ENCODE measurements at regions not wholly inside any gene's neighbourhood (a gene's known extent, or its start where the extent isn't known, plus 50 kb on each side); places are given as distances from the start of the nearest gene placed in this dataset.

- TF ChIP-seq REST (IDR thresholded peaks at IDR 0.05; ENCODE audit: unreplicated experiment) (no peak), CREB1 (CRISPR knock-in tag; IDR thresholded peaks at IDR 0.05; ENCODE audit: low read depth) (no peak), NANOG (IDR thresholded peaks at IDR 0.05; ENCODE audit: borderline replicate concordance) (no peak)
These were observed 278.2 kb downstream of the CALCRL start (continued) for GRCh38 chr2:187169864-187170263.

- H3K4me1 Mint-ChIP-seq: no peaks in the 10 kb centered on the region; the same call in 2 of the 3 replicates
- Histone ChIP-seq H3K36me3 (ENCODE audit: insufficient read depth) (no peaks in the 10 kb centered on the region), H3K27me3 (ENCODE audit: insufficient read depth) (no peaks in the 10 kb centered on the region), H3K4me2 (no peak overlapping the region), H3K4me1 (ENCODE audit: insufficient read depth) (no peaks in the 10 kb centered on the region), H3K4me3 (no peak overlapping the region), H2AFZ (no peak overlapping the region), H3K27ac (ENCODE audit: low read depth) (no peak overlapping the region), H3K79me2 (replicated peaks; ENCODE audit: insufficient read depth) (no peaks in the 10 kb centered on the region), H3F3A (replicated peaks; ENCODE audit: low read depth) (no peaks in the 10 kb centered on the region), H3K9me2 (ENCODE audit: insufficient read depth) (peaks cover 10% of the 10 kb centered on the region; the same call in 1 of the 2 replicates), H4K20me1 (replicated peaks; ENCODE audit: insufficient read depth) (no peaks in the 10 kb centered on the region)
- H3K27ac Mint-ChIP-seq: no peak overlapping the region; the same call in 1 of the 2 replicates
- ATAC-seq (no peak), DNase-seq (ENCODE audit: low spot score) (no peak)
- H3K4me3 Mint-ChIP-seq: no peak overlapping the region
- H3K9me3 Mint-ChIP-seq: 0 out of 3 replicates have a peak, but pooled peaks cover 2% of the 10 kb centered on the region
- peaks cover 2% of the 10 kb centered on the region for H3K27me3 Mint-ChIP-seq (ENCODE audit: insufficient read depth, low read depth, poor library complexity)
- H3K36me3 Mint-ChIP-seq (ENCODE audit: low read depth): 0 out of 3 replicates have a peak, but pooled peaks cover 2% of the 10 kb centered on the region
- TF ChIP-seq POLR2AphosphoS5 (IDR thresholded peaks at IDR 0.05; ENCODE audit: low read depth) (no peak), JUNB (IDR thresholded peaks at IDR 0.05; ENCODE audit: unreplicated experiment) (no peak), ZNF114 (CRISPR knock-in tag; IDR thresholded peaks at IDR 0.05) (no peak), REST (IDR thresholded peaks at IDR 0.05; ENCODE audit: unreplicated experiment) (no peak), NANOG (IDR thresholded peaks at IDR 0.05; ENCODE audit: borderline replicate concordance) (no peak), ZNF462 (CRISPR knock-in tag; IDR thresholded peaks at IDR 0.05) (no peak), ETS1 (IDR thresholded peaks at IDR 0.05) (no peak)
These were observed 279.0 kb downstream of the CALCRL start for GRCh38 chr2:187168720-187169713.

Measured in GM23338 (cell line).